Neural progenitor cell (in vitro differentiated cells): ENCODE measurements at regions not wholly inside any gene's neighbourhood (a gene's known extent, or its start where the extent isn't known, plus 50 kb on each side); places are given as distances from the start of the nearest gene placed in this dataset.
"Not testable (repeated sequence)": the region's sequence is repeated elsewhere in the genome, so short reads cannot be mapped to it uniquely, and the experiment has no call there.

ENCODE experiments used
- DNase-seq: peaks from one replicate; pipeline ENCODE4 v3.0.0-alpha.2; 2016; ENCODE audit warnings: low spot score
- H2AFZ ChIP-seq: fragments of 200-600 bp; sonication (generic); replicated peaks from 2 replicates; pipeline ENCODE4 v1.6.1; 2016; ENCODE audit warnings: antibody characterized with exemption
- H3F3A ChIP-seq: fragments of 200-600 bp; sonication (generic); 2 replicates; pipeline ENCODE4 v1.6.1; 2016; ENCODE audit warnings: antibody characterized with exemption, low read depth
- H3K27ac ChIP-seq: fragments of 200-600 bp; sonication (generic); 2 replicates; pipeline ENCODE4 v1.5.1; 2016; ENCODE audit warnings: mild to moderate bottlenecking
- H3K27me3 ChIP-seq: fragments of 200-600 bp; sonication (generic); 2 replicates; pipeline ENCODE4 v1.6.1; 2016; ENCODE audit warnings: mild to moderate bottlenecking, moderate library complexity
- H3K36me3 ChIP-seq: fragments of 200-600 bp; sonication (generic); 2 replicates; pipeline ENCODE4 v1.5.1; 2016
- H3K4me1 ChIP-seq: fragments of 200-600 bp; sonication (generic); 2 replicates; pipeline ENCODE4 v1.6.1; 2016; ENCODE audit warnings: mixed run types
- H3K4me2 ChIP-seq: fragments of 200-600 bp; sonication (generic); 2 replicates; pipeline ENCODE4 v1.6.1; 2016
- H3K4me3 ChIP-seq: fragments of 200-600 bp; sonication (generic); 2 replicates; pipeline ENCODE4 v1.5.1; 2016
- H3K79me2 ChIP-seq: fragments of 200-600 bp; sonication (generic); 2 replicates; pipeline ENCODE4 v1.6.1; 2016; ENCODE audit warnings: low read depth
- H3K9ac ChIP-seq: fragments of 200-600 bp; sonication (generic); 2 replicates; pipeline ENCODE4 v1.6.1; 2016
- H3K9me3 ChIP-seq: fragments of 200-600 bp; sonication (generic); 2 replicates; pipeline ENCODE4 v1.5.1; 2016; ENCODE audit warnings: low read depth
- H4K20me1 ChIP-seq: fragments of 200-600 bp; sonication (generic); 2 replicates; pipeline ENCODE4 v1.6.1; 2016; ENCODE audit warnings: low read depth
- H3K27ac Mint-ChIP-seq: 3 replicates; pipeline ENCODE4 v1.8.0; 2021; ENCODE audit warnings: mixed read lengths
- H3K27me3 Mint-ChIP-seq: 2 replicates; pipeline ENCODE4 v1.8.0; 2022; ENCODE audit warnings: low read depth, mild to moderate bottlenecking, inconsistent platforms, moderate library complexity, mixed read lengths; ENCODE audit not compliant: insufficient read depth
- H3K36me3 Mint-ChIP-seq: 3 replicates; pipeline ENCODE4 v1.8.0; 2021; ENCODE audit warnings: mixed read lengths
- H3K4me1 Mint-ChIP-seq: 3 replicates; pipeline ENCODE4 v1.8.0; 2021; ENCODE audit warnings: mixed read lengths
- H3K4me3 Mint-ChIP-seq: 3 replicates; pipeline ENCODE4 v1.8.0; 2021; ENCODE audit warnings: mild to moderate bottlenecking, moderate library complexity, mixed read lengths
- H3K9me3 Mint-ChIP-seq: 3 replicates; pipeline ENCODE4 v1.8.0; 2020; ENCODE audit warnings: mixed read lengths
- CTCF ChIP-seq: fragments of 200-600 bp; sonication (generic); IDR thresholded peaks from 2 replicates; pipeline ENCODE4 v1.5.1; 2017; ENCODE audit warnings: antibody characterized with exemption, mild to moderate bottlenecking
- EZH2 ChIP-seq: fragments of 200-600 bp; sonication (generic); IDR thresholded peaks from 2 replicates; pipeline ENCODE4 v1.6.1; 2017; ENCODE audit warnings: antibody characterized with exemption, mild to moderate bottlenecking, moderate library complexity
- EZH2phosphoT487 ChIP-seq: fragments of 200-600 bp; sonication (generic); IDR thresholded peaks from 2 replicates; pipeline ENCODE4 v1.6.1; 2017; ENCODE audit warnings: antibody characterized with exemption

- Mint-ChIP-seq H3K9me3 (peaks cover 5% of the 10 kb centered on the region), H3K27ac (no peak overlapping the region), H3K4me3 (no peak overlapping the region), H3K27me3 (peaks cover 3% of the 10 kb centered on the region), H3K36me3 (no peaks in the 10 kb centered on the region), H3K4me1 (peaks cover 9% of the 10 kb centered on the region)
- H3F3A ChIP-seq = no peaks in the 10 kb centered on the region
- TF ChIP-seq EZH2 (no peak), EZH2phosphoT487 (no peak), CTCF (no peak)
- H3K27ac ChIP-seq = no peak overlapping the region
- H2AFZ ChIP-seq = no peak overlapping the region
- H4K20me1 ChIP-seq = no peaks in the 10 kb centered on the region
- H3K27me3 ChIP-seq = no peaks in the 10 kb centered on the region
- no peaks in the 10 kb centered on the region for H3K9me3 ChIP-seq
- no peaks in the 10 kb centered on the region for H3K79me2 ChIP-seq
- H3K9ac ChIP-seq = no peak overlapping the region
- H3K4me3 ChIP-seq = no peak overlapping the region
- DNase-seq = no peak
- peaks cover 23% of the 10 kb centered on the region for H3K4me1 ChIP-seq
- no peak overlapping the region for H3K4me2 ChIP-seq
- no peaks in the 10 kb centered on the region for H3K36me3 ChIP-seq
Observed at GRCh38 chr7:136424058-136424457, 444.4 kb upstream of the CHRM2 start.

GRCh38 chr7:136419740-136420139, 442.6 kb upstream of the MTPN start:
- H3K9ac ChIP-seq, H3K27me3 Mint-ChIP-seq, H2AFZ ChIP-seq, H3K27me3 ChIP-seq, H3K79me2 ChIP-seq, H3K27ac ChIP-seq, H3F3A ChIP-seq, H3K36me3 ChIP-seq, DNase-seq, H3K4me3 ChIP-seq, H3K4me1 Mint-ChIP-seq, H3K9me3 Mint-ChIP-seq, H3K4me2 ChIP-seq, H3K36me3 Mint-ChIP-seq, H3K4me3 Mint-ChIP-seq, H4K20me1 ChIP-seq, H3K9me3 ChIP-seq: not testable (repeated sequence)
- peak overlapping the region; percentile 11 for H3K27ac Mint-ChIP-seq
- peaks cover 23% of the 10 kb centered on the region for H3K4me1 ChIP-seq

- H3K36me3 Mint-ChIP-seq = no peaks in the 10 kb centered on the region
- H3K9ac ChIP-seq = no peak overlapping the region
- no peaks in the 10 kb centered on the region for H3K9me3 Mint-ChIP-seq
- H3K36me3 ChIP-seq = no peaks in the 10 kb centered on the region
- no peaks in the 10 kb centered on the region for H3F3A ChIP-seq
- H4K20me1 ChIP-seq = no peaks in the 10 kb centered on the region
- no peak for DNase-seq
- no peak overlapping the region for H3K4me3 ChIP-seq
- no peaks in the 10 kb centered on the region for H3K27me3 ChIP-seq
- no peaks in the 10 kb centered on the region for H3K4me1 ChIP-seq
- no peaks in the 10 kb centered on the region for H3K79me2 ChIP-seq
- H3K27ac ChIP-seq = no peak overlapping the region
- H3K4me3 Mint-ChIP-seq = no peak overlapping the region
- no peak overlapping the region for H3K27ac Mint-ChIP-seq
- TF ChIP-seq EZH2 (no peak), EZH2phosphoT487 (no peak), CTCF (no peak)
- no peak overlapping the region for H3K4me2 ChIP-seq
- H3K27me3 Mint-ChIP-seq = no peaks in the 10 kb centered on the region
- H3K9me3 ChIP-seq = no peaks in the 10 kb centered on the region
- H2AFZ ChIP-seq = no peak overlapping the region
- H3K4me1 Mint-ChIP-seq = peaks cover 2% of the 10 kb centered on the region
Observed at GRCh38 chr7:136412952-136413351, 435.8 kb upstream of the MTPN start.

GRCh38 chr7:136405931-136406777, 429.0 kb upstream of the MTPN start:
- Mint-ChIP-seq H3K4me3 (no peak overlapping the region), H3K9me3 (no peaks in the 10 kb centered on the region), H3K27me3 (no peaks in the 10 kb centered on the region), H3K36me3 (no peaks in the 10 kb centered on the region), H3K4me1 (peaks cover 5% of the 10 kb centered on the region), H3K27ac (peak overlapping the region; percentile 69)
- H3K27me3 ChIP-seq = no peaks in the 10 kb centered on the region
- no peaks in the 10 kb centered on the region for H4K20me1 ChIP-seq
- H3K4me1 ChIP-seq = no peaks in the 10 kb centered on the region
- no peaks in the 10 kb centered on the region for H3F3A ChIP-seq
- DNase-seq = peak; percentile 84
- no peak overlapping the region for H3K27ac ChIP-seq
- peak overlapping the region; percentile 96 for H2AFZ ChIP-seq
- no peaks in the 10 kb centered on the region for H3K9me3 ChIP-seq
- H3K79me2 ChIP-seq = no peaks in the 10 kb centered on the region
- TF ChIP-seq CTCF (peak; percentile 85), EZH2phosphoT487 (no peak)
- peak overlapping the region; percentile 66 for H3K4me2 ChIP-seq
- no peaks in the 10 kb centered on the region for H3K36me3 ChIP-seq
- no peak overlapping the region for H3K9ac ChIP-seq
- H3K4me3 ChIP-seq = no peak overlapping the region
